Activated CD4-positive, CD25-positive, alpha-beta regulatory T cell treated with anti-CD3 and anti-CD28 coated beads, Interleukin-2, amount 50 U/mL, for 16 hours (primary cell): ENCODE measurements at regions not wholly inside any gene's neighbourhood (a gene's known extent, or its start where the extent isn't known, plus 50 kb on each side); places are given as distances from the start of the nearest gene placed in this dataset.

ENCODE experiments used
- DNase-seq: peaks from one replicate; pipeline ENCODE4 v3.0.0-alpha.2; 2020; ENCODE audit warnings: low read depth, low spot score

DNA sequence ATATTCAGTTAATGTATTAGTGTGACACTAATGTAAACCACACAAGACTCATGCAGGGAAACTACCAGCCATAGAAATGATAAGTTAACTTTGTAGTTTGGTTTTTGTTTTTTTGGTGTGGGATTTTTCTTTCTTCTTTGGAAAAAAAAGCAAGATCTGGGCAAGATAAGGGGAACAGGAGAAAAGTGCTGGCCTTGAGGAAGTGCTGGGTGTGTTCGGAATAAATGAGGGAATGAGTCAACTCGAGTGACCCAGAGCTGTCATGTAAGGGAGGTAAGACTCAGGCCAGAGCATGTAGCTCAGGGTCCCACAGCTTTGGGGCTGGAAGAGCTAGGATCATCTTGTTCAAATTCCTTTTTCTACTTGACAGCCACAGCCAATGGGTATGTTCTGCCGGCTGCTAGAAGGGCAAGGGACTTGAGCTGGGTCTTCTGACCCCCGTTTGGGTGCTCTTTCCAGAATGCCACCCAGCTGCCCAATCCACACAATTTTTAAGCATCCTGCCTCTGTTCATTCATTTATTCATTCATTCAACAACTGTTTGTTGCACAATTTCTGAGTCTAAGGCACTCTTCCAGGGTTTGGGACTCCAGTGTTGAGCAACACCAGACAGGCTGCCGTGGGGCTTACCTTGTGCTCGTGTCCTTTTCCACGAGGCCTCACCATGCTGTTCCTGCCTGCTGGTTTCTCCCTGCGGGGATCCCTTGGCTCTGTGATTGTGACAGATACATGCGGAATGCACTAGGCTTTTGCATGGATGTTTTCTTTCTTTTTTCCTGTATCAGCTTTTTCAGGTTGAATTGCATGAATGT, 54.5 kb downstream of the CLDN34 start:
- no peak for DNase-seq

DNA sequence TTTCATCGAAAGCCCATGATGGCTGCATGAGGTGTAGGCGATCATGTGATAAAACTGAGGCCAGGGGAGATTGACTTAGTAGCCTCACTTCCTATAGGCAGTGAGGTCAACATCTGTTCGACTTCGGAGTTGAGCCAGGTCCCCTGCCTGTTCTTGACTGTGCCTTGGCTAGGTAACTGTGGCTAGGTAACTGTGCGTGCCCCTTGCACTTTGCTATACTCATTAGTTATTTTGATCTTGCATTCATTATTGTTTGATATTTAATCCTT, 55.0 kb downstream of the CLDN34 start:
- no peak for DNase-seq

DNA sequence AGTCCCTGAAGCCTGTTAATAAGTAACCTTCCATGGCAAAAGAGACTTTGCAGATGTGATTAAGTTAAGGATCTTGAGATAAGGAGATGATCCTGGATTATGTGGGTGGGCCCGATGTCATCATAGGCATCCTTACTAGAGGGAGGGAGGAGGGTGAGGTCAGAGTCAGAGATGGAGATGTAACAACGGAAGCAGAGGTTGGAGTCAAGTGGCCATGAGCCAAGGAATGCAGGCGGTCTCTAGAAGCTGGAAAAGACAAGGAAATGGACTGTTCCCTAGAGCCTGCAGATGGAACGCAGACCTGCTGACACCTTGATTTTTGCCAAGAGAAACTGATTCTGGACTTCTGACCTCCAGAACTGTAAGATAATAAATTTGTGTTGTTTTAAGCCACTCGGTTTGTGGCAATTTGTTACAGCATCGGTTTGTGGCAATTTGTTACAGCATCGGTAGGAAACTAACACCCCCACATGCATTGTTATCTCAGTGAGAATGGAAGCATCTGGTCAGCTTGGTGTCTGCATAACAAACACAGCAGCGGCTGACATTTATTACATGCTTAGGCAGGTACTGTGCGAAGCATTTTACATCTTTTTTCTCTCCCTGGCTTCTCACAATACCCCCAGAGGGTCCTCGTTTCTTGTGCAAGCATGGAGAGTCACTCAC, 55.6 kb downstream of the CLDN34 start:
- no peak for DNase-seq

DNA sequence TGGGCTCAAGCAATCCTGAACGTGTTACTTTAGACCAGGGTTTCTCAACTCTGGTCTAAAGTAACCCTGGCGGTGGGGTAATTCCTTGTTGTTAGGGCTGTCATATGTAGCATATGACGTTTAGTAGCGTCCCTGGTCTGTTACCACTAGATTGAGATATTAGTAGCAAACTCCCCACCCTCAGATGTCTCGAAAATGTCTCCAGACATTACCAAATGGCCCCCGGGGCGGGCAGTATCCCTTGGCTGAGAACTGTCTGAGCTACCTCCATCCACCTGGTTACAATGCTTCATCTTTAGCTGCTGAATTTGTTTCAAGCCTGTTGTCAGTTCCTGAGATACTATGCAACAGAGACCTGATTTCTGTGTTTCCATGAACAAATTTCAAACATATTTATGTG, 56.7 kb downstream of the CLDN34 start:
- DNase-seq: no peak

DNA sequence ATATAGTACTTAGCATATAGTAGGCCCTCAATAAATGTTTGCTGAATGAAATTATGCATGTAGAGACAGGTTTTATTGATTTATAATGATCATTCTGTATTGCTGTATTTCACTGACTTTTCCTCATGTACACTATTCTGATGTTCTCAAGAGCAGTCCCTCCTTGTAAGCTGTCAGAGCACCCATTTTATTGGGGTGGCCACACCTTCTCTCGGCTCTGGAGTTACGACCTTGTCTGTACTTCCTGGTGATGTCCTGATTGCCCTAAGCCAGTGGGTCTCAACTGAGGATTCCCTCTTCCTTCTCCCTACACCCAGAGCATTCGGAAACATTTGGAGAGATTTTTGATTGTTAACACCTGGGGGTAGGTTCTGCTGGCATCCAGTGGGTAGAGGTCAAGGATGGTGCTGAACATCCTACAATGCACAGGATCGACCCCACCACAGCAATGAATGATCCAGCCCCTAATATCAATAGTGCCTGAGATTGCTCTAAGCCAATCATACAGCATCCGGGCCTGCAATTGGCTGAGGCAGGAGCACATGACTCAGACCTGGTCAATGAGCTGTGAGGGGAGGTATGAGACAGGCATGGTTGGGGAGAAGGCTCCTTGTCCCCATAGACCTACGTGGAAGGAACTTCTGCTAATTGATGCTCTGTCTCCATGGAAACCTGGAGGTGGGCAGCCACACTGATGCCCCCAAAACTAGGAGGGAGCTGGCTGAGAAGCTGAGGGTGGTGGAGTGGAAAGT, 58.8 kb downstream of the CLDN34 start:
- DNase-seq: no peak

DNA sequence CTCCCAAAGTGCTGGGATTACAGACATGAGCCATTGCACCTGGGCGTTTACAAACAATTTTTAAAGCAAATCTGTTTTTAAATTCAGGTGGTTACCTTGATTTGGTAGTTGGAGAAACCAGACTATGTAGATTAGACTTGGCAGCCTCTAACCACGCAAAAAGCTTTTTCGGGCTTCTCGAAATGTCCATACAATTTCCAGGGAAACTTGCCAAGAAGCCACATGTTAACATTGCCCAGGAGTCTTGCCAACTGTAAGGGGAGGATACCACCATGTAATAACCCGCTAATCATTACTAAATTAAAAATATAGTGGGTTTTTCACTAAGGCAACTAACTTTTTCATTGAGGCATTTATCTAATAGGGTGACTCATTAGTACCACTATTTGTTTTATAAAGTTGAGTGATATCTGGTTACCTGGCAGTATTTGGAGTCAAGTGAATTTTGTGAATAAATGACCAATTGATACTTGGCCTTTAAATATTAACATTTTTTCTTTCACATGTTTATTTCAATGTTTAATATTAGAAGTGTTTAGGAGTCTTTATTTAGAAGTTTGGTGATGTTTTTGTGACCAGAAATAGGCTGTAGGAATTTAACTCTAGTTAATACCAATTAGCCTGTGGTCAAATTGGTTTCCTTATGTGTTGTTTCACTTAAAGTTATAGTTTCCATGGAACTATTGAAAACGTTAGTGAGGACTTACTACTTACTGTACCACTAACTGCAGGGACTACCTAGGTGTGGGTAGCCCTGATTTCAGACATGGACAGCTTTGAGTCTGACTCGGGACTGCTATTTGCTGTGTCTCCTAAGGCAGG, 61.3 kb downstream of the CLDN34 start:
- DNase-seq: no peak

DNA sequence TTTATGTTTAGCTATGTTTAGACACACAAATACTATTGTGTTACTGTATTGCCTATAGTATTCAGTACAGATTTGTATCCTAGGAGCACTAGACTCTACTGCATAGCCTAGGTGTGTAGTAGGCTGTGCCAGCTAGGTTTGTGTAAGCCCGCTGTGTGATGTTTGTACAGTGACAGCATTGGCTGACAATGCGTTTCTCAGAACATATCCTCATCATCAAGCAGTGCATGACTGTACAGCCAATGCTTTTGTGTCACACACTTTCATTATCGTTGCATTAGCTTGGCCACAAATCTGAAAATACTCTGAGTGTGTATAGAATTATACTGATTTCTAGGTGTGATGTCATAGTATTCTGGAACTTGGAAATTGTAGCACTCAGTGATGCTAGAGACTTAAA, 63.4 kb downstream of the CLDN34 start:
- DNase-seq: no peak

DNA sequence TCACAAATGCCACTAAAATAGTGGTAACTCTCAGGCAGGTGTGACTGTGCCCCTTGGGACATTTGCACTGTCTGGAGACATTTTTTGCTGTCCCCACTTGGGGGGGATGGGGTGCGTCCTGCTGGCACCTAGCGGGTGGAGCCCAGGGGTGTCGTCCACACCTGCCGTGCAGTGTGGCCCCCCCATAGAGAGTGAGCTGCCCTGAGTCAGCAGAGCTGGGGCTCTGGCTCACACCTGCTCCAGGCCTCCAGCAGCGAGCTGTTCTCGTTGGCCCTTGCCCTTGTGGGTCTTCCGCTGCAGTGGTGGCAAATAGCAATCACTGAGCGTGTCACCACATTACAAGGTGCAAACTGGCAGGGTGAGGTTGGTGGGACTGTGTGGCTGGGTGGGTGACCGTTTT, 64.6 kb downstream of the CLDN34 start:
- no peak for DNase-seq

DNA sequence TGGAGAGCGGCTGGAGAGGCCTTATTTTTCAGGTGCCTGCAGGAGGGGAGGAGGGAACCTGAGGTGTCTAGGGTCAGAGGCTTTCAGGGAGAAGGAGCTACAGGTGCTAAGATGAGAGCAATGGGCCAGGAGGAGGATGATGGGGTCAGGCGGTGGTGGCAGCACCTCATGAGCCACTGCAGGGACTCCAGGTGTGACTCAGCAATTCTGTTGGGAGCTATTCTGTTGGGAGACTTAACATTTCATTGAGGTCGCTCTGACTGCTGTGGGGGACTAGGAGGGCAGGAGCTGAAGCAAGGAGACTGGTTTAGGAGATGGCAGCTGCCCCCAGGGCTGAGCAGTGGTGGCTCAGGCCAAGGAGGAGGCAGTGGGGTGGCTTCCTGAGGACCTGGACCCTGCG, 65.0 kb downstream of the CLDN34 start:
- DNase-seq: no peak

DNA sequence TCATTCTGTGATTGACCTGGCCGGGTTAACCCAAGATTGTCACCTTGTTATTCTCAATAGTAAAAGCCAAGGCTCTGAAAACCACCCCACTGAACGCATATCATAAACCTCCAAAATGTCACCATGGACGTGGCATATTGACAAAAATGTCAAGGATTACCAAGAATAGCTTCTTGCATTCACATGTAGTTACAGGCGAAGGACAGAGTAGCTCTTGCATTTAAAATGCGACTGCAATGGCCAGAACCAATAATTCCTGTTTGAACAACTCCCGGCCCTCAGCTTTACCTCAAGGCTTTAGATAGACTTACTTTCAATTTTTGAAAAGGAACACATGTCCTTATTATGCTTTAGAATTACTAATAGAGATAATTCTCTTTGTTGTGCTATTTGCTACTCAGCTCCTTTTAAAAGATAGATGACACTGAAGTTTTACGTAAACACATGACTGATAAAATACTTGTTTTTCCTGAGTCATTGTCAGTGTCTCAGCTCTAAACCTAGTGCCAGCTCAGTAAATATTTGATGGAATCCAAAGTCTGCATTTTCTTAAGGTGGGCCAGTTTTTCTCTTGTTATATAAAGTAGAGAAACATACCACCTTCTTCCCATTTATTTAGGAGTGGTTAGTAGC, 66.3 kb downstream of the CLDN34 start:
- no peak for DNase-seq

DNA sequence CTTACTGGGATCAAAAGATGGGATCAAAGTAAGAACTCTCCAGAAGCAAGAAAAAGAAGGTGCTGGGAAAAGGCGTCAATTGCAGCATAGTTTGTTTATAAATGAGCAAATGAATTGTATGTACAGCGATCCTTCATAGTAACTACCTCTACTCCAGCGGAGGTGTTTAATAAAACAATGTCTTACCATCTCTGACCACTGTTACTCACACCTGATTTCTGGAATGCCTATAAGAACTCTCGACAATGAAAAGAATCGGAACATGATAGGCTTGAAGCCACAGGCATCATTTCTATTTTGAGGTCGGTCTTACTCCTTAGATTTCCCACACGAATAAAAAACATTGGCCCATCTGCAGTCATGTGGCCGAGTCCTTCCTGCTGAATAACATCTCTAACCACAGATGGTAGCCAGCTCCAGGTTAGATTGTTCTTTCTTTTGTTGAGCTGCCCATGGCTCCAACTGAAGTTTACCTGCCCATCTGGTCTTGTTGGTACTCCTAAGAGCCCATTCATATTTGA, 67.6 kb downstream of the CLDN34 start:
- no peak for DNase-seq

DNA sequence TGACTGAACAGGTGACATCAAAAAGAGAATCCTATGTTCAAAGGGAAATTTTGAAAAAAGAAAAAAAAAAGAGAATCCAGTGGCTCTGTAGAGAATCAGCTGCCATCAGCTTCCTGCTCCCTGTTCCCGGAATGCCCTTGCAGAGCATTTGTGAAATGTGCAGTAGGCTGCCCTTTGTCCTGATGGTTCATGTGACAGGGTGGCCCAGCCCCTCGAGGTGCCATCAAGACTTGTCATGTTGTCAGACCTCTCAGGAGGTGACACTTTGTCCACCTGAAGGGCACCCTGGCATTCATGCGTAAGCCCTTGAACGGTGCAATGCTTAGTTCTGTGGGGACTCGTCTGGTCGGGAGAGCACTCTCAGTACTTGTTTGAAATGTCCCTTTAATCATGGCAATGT, 71.4 kb downstream of the CLDN34 start:
- no peak for DNase-seq

DNA sequence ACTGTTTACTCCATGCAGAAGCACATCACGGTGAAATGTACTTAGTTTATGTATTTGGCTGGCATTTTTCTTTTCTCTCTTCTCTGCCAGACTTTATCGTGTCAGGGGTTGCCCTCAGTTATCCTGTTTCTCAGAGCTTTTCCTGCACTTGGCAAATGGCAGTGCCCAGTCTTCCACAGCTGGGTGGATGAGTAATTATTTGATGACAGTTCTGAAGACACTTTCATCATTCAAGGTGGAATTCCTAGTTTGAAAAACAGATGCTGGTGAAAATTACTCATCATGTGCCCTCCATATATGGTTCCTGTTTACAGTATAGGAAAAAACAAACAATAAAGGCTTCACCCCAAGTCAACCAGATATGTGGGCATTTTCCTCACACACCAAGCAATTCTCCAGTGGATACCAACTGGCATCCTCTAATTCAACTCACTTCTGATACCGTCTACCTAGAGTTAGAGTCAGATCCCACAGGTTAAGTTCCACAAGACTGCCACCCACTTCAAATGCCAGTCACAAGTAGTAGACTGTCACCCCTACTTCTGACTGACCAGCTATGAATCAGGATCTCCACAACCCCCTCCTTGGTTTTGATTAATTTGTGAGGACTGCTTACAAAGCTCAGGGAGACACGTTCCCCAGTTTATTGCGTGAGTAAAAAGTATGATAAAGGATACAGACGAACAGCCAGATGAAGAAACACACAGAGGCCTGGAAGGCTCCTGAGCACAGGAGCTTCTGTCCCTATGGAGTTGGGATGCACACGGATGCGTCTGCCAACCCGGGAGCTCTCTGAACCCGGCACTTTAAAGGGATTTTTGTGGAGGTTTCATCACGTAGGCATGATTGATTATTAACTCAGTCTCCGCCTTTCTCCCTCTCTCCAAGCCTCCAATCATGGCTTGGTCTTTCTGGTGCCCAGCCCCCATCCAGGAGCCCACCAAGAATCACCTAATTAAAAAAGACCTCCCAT, 72.9 kb downstream of the CLDN34 start:
- no peak for DNase-seq

DNA sequence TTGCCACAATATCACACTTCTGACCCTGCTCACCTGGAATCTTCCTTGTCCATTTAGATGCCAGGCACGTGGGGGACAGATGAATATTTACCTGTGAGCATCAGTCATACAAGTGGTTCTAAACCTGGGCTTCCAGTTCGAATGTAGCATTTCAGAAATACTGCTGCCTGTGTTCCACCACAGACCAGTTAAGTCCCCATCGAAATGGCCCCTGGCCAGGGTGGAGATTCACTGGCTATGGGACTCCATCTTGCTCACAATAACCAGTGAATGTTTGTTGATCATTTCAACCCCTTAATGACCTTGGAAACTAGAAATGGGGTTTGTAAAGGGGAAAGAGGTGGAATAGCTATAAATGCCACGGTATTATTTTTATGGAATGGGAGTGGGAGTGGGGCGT, 73.8 kb downstream of the CLDN34 start:
- no peak for DNase-seq

DNA sequence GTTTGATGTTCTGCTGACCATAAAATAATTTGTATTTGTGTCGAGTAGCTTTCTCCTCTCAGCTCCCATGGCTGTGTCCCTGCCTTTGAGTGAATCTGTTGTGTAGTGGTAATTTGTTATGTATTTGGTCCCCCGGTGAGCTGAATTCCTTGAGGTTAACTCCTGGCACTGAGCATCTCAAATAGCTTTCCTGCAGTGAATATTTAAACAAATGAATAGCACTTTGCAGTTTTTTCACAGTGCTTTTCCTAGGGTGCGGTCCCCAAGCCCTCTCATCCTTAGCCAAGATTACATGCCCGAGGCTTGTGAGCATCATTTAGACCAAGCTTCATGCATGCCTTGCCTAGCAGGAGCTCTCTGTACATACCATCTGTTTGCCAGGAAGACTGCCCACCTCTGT, 74.2 kb downstream of the CLDN34 start:
- DNase-seq: no peak

DNA sequence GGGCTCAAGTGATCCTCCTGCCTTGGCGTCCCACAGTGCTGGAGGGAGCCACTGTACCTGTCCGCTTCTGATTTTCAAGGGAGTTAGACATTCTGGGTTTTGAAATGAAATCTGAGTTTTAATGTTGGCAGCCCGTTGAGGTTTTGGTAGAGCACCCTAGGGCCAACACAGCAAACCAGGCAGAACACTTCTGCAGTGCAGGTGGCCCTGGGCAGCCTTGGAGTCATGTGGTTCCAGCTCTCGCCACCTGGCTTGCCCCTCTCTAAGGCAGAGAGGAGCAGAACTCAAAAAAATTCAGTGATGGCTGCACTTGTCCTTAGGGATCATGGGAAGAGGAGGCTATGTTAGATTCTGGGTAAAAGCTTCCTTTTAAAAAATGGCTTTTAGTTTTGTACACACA, 74.9 kb downstream of the CLDN34 start:
- DNase-seq: no peak

DNA sequence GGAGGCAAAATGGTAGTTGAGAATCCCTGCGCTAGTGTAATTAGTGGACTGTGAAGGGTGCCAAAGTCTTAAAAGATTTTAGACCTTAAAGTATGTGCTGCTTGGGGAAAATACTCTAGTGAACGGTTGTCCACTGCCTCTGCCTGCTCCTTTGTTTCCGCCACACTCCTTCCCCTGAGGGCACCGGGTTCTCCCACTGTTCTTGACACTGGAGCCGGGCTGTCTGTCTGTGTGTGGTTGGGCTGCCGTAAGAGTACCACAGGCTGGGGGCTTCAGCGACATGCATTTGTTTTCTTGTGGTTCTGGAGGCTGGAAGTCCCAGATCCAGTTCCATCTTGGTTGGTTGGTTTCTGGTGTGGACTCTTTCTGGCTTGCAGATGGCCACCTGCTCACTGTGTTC, 76.2 kb downstream of the CLDN34 start:
- no peak for DNase-seq

DNA sequence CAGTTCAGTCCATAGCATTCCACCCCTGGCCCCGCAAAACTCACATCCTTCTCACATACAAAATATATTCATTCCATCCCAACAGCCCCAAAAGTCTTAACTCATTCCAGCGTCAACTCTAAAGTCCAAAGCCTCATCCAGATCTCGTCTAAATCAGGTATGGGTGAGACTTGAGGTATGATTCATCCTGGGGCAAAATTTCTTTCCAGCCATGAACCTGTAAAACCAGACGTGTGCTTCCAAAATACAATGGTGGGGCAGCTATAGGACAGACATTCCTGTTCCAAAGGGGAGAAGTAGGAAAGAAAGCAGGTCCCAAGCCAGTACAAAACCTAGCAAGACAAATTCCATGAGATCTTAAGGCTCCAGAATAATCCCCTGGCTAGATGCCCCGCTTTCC, 76.9 kb downstream of the CLDN34 start:
- DNase-seq: no peak

DNA sequence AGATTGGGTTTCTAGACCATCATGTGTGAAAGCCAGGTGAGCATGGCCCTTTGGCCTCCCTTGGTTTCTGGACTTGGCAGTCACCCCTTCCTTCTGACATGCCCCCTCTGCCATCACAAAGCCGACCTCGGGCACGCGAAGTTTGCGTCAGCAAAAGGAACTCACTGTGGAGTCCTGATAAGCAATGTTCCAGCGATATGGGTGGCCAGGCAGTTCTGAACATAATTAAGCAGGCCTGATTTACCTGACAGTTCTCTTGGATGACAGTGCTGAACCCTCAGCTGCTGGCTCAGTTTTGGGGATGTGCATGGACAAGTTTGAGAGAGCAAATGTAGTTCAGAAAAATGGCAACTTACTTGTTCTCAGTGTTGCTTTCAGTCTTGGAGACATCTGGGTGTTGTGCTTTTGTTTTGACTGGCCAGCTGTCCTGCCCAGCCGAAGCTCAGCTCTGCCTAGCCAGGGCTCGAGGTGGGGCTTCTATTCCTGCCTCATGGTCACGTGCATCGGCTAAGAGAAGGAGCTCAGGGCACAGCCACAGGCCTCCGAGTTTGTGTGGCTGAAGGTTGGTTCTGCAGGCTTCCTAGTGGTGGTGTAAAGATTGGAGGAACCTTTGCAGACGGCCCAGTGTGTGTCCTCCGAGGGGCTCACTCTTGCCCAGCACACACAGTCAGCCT, 78.3 kb downstream of the CLDN34 start:
- DNase-seq: no peak

DNA sequence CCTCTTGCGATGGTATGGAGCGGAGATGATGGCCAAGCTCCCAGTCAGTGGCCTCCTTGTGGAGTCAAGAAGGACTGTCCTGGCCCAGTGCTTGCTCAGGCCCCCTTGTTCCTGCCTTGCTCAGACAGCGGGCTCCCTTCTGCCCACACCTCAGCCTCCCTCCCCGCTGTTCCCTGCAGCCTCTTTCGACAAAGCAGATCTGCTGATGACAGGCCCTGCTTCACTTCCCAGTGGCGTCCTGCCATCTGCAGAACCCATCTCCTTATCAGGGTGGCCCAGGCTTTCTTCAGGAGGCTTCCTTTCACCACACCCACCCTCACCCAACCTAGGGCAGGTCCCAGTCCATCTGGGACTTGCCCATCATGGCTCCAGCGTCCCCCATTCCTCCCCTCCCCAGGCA, 80.0 kb downstream of the CLDN34 start:
- no peak for DNase-seq
